ENCODE measurements at regions not wholly inside any gene's neighbourhood (a gene's known extent, or its start where the extent isn't known, plus 50 kb on each side); places are given as distances from the start of the nearest gene placed in this dataset.

DNA sequence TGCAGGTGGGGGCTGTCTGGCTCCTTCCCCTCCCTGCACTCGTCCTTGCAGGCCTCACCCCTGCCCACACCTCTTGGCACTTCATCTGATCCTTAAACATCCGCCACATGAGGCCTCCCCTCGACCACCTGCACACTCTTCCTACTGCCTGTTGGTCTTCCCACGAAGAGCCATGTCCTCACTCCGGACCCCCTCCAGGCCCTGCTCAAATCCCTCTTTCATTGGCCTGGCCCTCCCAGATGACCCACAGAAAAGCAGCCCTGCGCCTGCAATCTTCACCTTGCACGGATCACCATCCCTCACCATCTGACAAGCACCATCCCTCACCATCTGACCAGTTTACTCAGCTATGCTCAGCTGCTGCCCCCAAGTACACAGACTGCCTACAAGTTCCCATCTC is 193.6 kb downstream of the BCL11B start:
- no peak for TF ChIP-seq POLR2A (IDR thresholded peaks at IDR 0.05; ENCODE audit: low read depth, low read length)
- DNase-seq (ENCODE audit: insufficient read length, low spot score) (no peak), FAIRE-seq (no peak)

DNA sequence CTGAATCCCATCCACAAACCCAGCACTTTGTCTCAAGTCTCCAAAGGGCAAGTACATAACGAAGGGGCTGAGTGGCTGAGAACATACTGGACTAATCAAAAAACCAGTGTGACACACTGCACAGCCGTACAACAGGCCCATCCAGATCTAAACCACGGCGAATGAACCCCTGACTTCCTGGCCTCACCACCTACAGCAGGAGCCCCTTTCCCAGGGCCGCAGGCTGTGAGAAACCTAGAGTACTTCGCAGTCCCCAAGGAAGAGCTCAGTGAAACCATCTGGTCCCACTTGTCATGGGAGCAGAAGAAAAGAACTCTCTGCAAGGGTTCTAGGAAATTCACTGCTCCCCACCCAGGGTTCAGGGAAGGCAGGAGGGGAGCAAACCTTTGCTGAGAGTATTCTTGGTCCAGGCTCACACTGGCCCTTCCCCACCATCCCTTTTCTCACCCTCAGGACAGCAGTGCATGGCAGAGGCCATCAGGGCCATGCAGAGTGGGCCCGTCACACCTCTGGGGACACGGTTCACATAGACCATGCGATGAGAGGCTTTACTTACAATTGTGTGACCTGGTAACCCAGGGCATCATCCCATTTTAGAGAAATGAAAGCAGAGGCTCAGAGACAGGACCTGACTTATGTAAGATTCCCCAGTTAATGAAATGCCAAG is 192.8 kb downstream of the BCL11B start:
- TF ChIP-seq POLR2A (IDR thresholded peaks at IDR 0.05; ENCODE audit: low read depth, low read length), result no peak
- FAIRE-seq (no peak), DNase-seq (ENCODE audit: insufficient read length, low spot score) (no peak)

DNA sequence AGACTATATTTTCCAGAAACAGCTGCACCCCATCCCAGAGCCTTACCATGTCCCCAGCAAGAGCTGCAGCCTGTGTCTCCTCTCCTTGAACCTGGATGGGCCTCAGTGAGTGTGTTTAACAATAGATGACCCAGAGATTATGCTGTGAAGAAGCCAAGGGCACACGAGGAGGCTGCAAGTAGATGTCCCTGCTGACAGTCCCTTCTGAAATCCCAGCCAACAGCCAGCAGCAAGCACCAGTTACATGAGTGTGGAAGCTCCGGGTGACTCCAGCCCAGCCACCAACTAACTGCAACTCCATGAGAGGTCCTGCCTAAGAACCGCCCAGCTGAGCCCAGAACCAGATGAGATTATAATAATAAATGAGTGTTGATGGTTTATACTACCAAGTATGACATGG is 191.7 kb downstream of the BCL11B start:
- DNase-seq (ENCODE audit: insufficient read length, low spot score), result no peak
- FAIRE-seq, result no peak
- TF ChIP-seq POLR2A (IDR thresholded peaks at IDR 0.05; ENCODE audit: low read depth, low read length), result no peak

DNA sequence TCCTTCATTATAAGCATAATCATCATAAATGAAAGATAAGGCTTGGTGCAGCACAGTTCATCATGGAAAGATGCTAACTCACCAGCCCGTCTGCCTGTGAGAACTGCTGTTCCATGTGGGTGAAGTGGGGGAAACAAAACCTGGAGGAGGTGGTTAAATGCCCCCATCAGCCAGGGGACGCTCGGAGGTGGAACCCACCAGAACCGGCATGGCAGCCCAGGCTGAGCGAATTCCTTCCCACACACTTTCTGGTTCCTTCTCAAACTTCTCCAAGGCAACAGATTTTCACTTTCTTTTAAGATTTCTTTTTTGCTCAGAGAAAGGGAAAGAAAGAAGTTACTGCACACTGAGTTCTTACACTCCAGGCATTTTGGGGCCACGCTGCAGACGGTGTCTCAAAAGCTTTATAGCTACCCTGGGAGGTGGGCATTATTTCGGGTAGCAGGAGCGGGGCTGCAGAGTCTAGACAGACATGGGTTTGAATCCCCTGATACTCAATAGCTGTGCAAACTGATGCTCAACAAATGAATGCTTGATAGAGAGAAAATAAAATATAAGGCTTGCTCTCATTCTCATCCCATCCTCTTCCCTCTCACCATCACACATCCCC is 190.7 kb downstream of the BCL11B start:
- FAIRE-seq (no peak), DNase-seq (ENCODE audit: insufficient read length, low spot score) (no peak)
- TF ChIP-seq POLR2A (IDR thresholded peaks at IDR 0.05; ENCODE audit: low read depth, low read length), result no peak

DNA sequence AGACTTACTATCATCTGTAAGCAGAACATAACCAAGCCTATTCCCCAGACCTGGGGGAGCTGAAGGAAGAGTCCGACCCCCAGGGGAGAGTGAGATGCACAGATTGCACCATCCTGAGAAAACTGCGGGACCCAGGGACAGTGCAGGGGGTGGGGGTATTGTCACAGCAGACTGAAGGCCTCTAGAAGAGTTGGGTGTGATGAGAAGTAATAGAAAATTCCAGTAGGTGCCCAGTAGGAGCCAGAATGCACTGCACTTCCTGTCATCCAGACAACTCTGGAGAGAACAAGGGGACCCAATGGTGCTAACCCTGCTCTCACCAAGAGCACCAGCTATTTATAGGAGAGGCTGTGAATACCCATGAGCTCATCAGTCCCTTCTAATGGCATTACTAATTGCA is 190.1 kb downstream of the BCL11B start:
- FAIRE-seq, result no peak
- DNase-seq (ENCODE audit: insufficient read length, low spot score), result no peak
- TF ChIP-seq POLR2A (IDR thresholded peaks at IDR 0.05; ENCODE audit: low read depth, low read length), result no peak

DNA sequence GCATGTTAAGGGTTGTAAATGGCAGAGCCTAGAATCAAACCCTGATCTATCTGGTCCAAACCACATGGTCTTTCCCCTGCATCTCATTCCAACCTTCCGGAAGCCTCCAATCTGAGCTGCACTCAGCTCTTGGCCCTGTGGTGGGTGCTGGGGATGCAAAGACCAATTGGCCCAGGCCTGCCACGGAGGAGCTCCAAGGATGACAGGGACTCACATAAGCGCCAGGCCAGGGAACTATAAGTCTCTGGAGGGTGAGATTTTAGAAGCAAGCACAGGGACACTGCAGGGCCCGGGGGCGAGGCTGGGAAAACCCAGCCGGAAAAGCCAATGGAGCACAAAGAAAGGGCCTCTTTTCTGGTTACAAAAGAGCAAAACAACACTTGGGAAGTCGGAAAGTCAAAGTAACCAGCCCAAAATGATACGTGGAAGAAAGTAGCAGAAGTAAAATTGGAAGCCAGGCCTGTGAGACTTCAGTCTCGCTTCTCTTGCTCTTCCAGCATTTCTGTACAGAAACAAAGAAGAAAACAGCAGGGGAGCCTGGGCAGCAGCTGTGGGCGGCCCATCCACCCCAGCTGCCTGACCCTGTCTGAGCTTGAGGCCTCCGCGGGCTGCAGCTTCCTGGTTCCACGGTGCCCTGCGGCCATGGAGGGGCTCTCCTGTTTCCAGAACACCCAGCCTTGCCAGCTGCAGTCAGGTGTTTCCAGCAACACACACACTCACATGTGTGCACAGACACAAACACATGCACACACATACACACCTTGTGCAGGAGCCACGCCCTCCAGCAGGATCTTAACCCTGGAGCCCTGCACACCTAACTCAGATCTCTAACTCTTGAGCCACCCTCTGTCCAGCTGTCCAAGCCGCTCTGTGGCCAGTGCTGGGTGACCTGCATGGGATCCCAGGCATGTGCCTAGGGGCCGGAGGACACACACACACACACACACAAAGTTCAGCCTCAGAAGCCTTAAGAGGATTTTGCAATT is 178.2 kb downstream of the BCL11B start:
- TF ChIP-seq POLR2A (IDR thresholded peaks at IDR 0.05; ENCODE audit: low read depth, low read length), result no peak
- no peak for DNase-seq (ENCODE audit: insufficient read length, low spot score)
- FAIRE-seq, result no peak

DNA sequence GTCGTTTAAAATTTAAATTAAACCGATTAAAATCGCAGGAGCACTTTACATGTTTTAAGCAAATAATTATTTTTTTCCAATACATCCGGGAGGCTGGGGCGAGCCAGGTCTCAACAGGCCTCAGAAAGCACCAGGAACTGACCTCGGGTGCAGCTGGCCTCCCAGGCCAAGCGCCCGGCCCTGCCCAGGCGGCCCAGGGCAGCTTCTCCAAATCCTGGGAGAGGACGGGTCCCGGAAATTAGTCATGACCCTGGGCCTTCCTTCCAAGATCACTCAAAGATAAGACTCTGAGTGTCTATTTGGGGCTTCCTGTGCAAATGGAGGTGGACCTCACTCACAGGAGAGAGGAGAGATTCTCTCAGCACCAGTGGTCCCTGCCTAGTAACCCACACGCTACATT is 177.1 kb downstream of the BCL11B start:
- DNase-seq (ENCODE audit: insufficient read length, low spot score) (no peak), FAIRE-seq (no peak)
- no peak for TF ChIP-seq POLR2A (IDR thresholded peaks at IDR 0.05; ENCODE audit: low read depth, low read length)

DNA sequence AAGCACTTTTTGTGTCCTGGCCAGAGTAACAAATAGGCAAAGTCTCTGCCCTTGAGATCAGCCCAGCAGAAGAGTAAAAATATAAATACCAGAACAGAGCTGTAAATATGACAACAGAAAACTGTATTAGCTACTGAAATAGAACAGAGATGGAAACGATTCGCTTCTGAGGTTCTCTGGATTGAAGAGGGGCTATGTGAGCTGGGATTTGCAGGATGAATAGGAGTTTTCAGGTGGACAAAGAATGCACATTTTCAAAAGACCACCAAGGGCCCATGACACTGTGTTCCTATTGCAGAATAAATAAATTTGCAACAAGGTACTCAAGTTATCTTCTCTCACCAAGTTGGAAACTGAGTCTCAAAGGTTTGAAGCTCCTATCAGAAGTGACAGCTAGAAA is 176.6 kb downstream of the BCL11B start:
- TF ChIP-seq POLR2A (IDR thresholded peaks at IDR 0.05; ENCODE audit: low read depth, low read length), result no peak
- FAIRE-seq (no peak), DNase-seq (ENCODE audit: insufficient read length, low spot score) (no peak)

DNA sequence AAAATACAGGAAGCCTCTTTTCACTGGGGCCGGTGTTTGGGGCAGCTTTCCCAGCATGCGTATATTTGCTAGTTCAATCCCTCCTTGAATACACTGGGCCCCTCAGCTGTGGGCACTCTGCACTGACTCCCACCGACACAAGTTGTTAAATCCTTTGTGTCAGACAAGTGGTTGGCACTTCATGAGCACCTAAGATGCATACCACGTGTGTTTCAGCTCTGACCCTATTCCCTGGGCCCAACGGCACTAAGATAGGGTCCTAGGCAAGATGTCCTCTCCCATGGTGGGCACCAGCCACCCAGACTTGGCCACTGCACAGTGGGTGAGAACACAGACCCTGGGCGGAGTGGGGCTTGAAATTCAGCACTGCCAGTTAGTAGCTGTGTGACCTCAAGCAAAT is 173.8 kb downstream of the BCL11B start:
- FAIRE-seq (no peak), DNase-seq (ENCODE audit: insufficient read length, low spot score) (no peak)
- no peak for TF ChIP-seq POLR2A (IDR thresholded peaks at IDR 0.05; ENCODE audit: low read depth, low read length)

DNA sequence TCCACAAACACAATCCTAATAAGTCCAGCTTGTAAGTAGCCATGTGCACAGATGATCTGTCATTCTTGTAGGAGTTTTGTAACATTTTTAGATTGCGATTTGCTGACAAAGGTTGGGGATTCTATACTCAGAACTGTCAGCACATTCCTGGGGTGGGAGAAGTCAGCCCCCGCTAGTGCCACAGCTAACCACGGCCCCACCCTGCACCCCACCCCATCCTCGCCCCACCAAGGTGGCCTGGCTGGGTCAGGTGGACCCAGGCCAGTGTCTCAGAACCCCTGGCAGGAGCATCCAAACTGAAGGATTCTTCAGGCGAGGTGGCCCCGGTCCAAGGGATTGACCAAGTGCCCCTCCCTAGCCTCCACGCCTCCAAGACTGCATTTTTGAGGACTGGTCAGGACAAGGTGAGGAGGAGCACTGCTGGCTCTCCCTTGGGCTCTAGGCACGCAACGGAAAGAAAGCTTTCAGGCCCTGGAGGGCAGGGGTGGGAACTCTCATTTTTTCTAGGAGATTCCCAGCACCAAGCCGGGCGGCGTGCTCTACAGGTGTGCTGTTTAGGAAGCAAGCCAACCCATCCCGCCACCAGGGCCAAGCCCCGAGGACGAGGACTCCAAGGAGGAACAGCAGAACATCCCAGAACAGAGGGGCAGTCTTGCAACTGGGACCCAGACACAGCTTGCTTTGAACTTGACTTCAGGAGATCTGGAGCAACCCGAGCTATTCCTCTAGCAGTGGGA is 172.8 kb downstream of the BCL11B start:
- no peak for FAIRE-seq
- TF ChIP-seq POLR2A (IDR thresholded peaks at IDR 0.05; ENCODE audit: low read depth, low read length), result no peak
- DNase-seq (ENCODE audit: insufficient read length, low spot score), result no peak

DNA sequence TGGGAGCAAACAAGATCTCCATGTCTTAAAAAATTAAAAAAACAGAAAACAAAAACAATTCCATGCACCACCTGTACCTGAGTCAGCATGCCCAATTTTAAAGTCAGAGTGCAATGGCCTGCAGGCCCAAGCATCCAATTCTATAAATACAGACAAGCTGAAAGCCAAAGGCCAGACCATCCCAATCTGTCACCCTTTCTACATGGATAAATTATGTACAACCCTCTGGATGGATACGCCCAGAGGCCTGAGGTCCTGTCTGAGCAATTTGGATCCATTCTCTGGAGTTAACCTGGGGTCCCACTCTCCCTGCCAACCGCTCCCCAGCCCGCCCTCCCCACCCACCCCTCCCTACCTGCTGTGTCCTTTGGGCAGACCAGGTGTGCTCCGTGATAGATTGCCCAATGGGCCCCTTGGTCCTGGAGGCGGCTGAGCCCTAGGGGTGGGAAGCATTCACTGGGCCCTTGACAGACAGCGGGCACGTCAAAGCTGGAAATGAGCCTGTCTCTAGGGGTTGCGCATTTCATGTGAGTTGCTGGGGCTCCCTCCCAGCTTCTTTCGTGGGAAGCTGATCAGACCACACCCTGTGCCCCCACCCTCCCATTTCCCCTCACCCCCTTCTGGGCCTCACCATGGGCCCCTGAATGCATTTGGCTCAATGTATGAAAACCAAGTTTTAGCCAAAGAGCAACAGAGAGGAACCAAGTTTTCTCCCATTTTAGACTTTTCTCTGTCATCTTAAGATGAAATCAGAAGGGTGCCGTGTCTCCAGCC is 171.3 kb downstream of the BCL11B start:
- DNase-seq (ENCODE audit: insufficient read length, low spot score) (no peak), FAIRE-seq (no peak)
- TF ChIP-seq POLR2A (IDR thresholded peaks at IDR 0.05; ENCODE audit: low read depth, low read length), result no peak

DNA sequence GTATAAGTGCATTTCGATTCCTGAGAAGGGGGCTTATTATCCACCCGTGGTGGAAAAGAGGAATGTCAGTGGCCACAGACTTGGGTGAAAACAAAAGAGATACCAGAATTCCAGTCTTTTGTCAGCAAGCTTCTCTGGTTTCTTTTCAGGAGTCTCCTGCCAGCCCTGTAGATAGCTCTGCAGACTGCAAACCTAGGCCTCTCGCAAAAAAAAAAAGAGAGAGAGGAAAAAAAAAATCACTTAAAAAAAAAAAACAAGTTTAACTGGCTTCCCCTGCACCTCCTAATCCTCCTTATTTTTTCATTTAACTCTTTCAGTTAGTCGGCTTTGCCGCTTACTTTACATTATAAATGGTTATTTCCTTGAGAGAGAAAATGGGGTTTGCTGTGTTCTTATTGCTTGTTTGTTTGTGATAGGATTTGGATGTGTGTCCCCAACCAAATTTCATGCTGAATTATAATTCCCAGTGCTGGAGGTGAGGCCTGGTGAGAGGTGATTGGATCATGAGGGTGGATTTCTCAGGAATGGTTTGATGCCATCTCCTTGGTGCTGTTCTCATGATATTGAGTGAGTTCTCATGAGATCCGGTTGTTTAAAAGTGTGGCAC is 170.0 kb downstream of the BCL11B start:
- TF ChIP-seq POLR2A (IDR thresholded peaks at IDR 0.05; ENCODE audit: low read depth, low read length), result no peak
- FAIRE-seq (no peak), DNase-seq (ENCODE audit: insufficient read length, low spot score) (no peak)

Data from H54 (cell line).